Skeletal muscle satellite cell (primary cell): ENCODE measurements at regions not wholly inside any gene's neighbourhood (a gene's known extent, or its start where the extent isn't known, plus 50 kb on each side); places are given as distances from the start of the nearest gene placed in this dataset.

Source experiments
- H3K27me3 ChIP-seq: 2 replicates; pipeline ENCODE4 v1.7.0; 2013; ENCODE audit warnings: low read length; ENCODE audit not compliant: control insufficient read depth, insufficient read depth
- H3K36me3 ChIP-seq: 2 replicates; pipeline ENCODE4 v1.7.0; 2013; ENCODE audit warnings: mild to moderate bottlenecking, control low read depth, low read length; ENCODE audit not compliant: insufficient read depth
- H3K4me1 ChIP-seq: 2 replicates; pipeline ENCODE4 v1.7.0; 2013; ENCODE audit warnings: low read length; ENCODE audit not compliant: control insufficient read depth, insufficient read depth
- H3K4me2 ChIP-seq: 2 replicates; pipeline ENCODE4 v1.7.0; 2013; ENCODE audit warnings: mild to moderate bottlenecking, low read length
- H3K4me3 ChIP-seq: 2 replicates; pipeline ENCODE4 v1.7.0; 2013; ENCODE audit warnings: low read length
- H3K9ac ChIP-seq: 2 replicates; pipeline ENCODE4 v1.7.0; 2013; ENCODE audit warnings: mild to moderate bottlenecking, low read depth, low read length, moderate library complexity
- H3K9me3 ChIP-seq: replicated peaks from 2 replicates; pipeline ENCODE4 v1.7.0; 2013; ENCODE audit warnings: mild to moderate bottlenecking, control low read depth, low read length

- no peak overlapping the region for H3K4me3 ChIP-seq
Measured at GRCh38 chr4:188911707-188912106, 772.5 kb downstream of the TRIML1 start.

GRCh38 chr4:188915175-188915574, 775.9 kb downstream of the TRIML1 start:
- Histone ChIP-seq H3K4me1 (no peaks in the 10 kb centered on the region), H3K4me2 (no peak overlapping the region), H3K36me3 (no peaks in the 10 kb centered on the region), H3K9ac (no peak overlapping the region), H3K4me3 (no peak overlapping the region), H3K27me3 (no peaks in the 10 kb centered on the region), H3K9me3 (no peaks in the 10 kb centered on the region)

More at GRCh38 chr4:188911707-188912106, 772.5 kb downstream of the TRIML1 start:
- H3K27me3 ChIP-seq, result no peaks in the 10 kb centered on the region
- no peaks in the 10 kb centered on the region for H3K36me3 ChIP-seq
- no peaks in the 10 kb centered on the region for H3K9me3 ChIP-seq
- no peak overlapping the region for H3K4me2 ChIP-seq
- H3K9ac ChIP-seq, result no peak overlapping the region
- no peaks in the 10 kb centered on the region for H3K4me1 ChIP-seq

- no peaks in the 10 kb centered on the region for H3K9me3 ChIP-seq
Measured at GRCh38 chr4:188918787-188919186, 779.5 kb downstream of the TRIML1 start.

GRCh38 chr4:188930822-188931221, 791.6 kb downstream of the TRIML1 start:
- H3K9ac ChIP-seq, result no peak overlapping the region
- H3K36me3 ChIP-seq, result no peaks in the 10 kb centered on the region
- no peak overlapping the region for H3K4me2 ChIP-seq
- H3K27me3 ChIP-seq, result no peaks in the 10 kb centered on the region
- no peak overlapping the region for H3K4me3 ChIP-seq
- no peaks in the 10 kb centered on the region for H3K9me3 ChIP-seq
- H3K4me1 ChIP-seq, result peaks cover 18% of the 10 kb centered on the region

More at GRCh38 chr4:188918787-188919186, 779.5 kb downstream of the TRIML1 start:
- H3K27me3 ChIP-seq, result no peaks in the 10 kb centered on the region
- no peak overlapping the region for H3K9ac ChIP-seq
- no peak overlapping the region for H3K4me3 ChIP-seq
- no peaks in the 10 kb centered on the region for H3K36me3 ChIP-seq
- H3K4me2 ChIP-seq, result no peak overlapping the region
- H3K4me1 ChIP-seq, result no peaks in the 10 kb centered on the region

- no peaks in the 10 kb centered on the region for H3K27me3 ChIP-seq
- H3K36me3 ChIP-seq, result no peaks in the 10 kb centered on the region
- peak overlapping the region; percentile 17 for H3K4me2 ChIP-seq
- peak overlapping the region; percentile 24 for H3K9ac ChIP-seq
- H3K9me3 ChIP-seq, result no peaks in the 10 kb centered on the region
- H3K4me3 ChIP-seq, result no peak overlapping the region
- peaks cover 18% of the 10 kb centered on the region for H3K4me1 ChIP-seq
Measured at GRCh38 chr4:188934320-188934962, 795.2 kb downstream of the TRIML1 start.

GRCh38 chr4:188941524-188942119, 802.4 kb downstream of the TRIML1 start:
- peak overlapping the region; percentile 68 for H3K4me2 ChIP-seq
- no peaks in the 10 kb centered on the region for H3K9me3 ChIP-seq
- no peaks in the 10 kb centered on the region for H3K27me3 ChIP-seq
- peak overlapping the region; percentile 63 for H3K9ac ChIP-seq
- H3K36me3 ChIP-seq, result no peaks in the 10 kb centered on the region
- peaks cover 16% of the 10 kb centered on the region for H3K4me1 ChIP-seq
- peak overlapping the region; percentile 18 for H3K4me3 ChIP-seq

GRCh38 chr4:188942606-188943005, 803.4 kb downstream of the TRIML1 start:
- H3K4me1 ChIP-seq, result peaks cover 16% of the 10 kb centered on the region
- H3K9ac ChIP-seq, result peak overlapping the region; percentile 63
- H3K9me3 ChIP-seq, result no peaks in the 10 kb centered on the region
- H3K4me3 ChIP-seq, result no peak overlapping the region
- no peaks in the 10 kb centered on the region for H3K36me3 ChIP-seq
- no peak overlapping the region for H3K4me2 ChIP-seq
- no peaks in the 10 kb centered on the region for H3K27me3 ChIP-seq

- no peaks in the 10 kb centered on the region for H3K36me3 ChIP-seq
- H3K4me3 ChIP-seq, result no peak overlapping the region
- no peaks in the 10 kb centered on the region for H3K4me1 ChIP-seq
- H3K9ac ChIP-seq, result no peak overlapping the region
- H3K9me3 ChIP-seq, result no peaks in the 10 kb centered on the region
- no peak overlapping the region for H3K4me2 ChIP-seq
- no peaks in the 10 kb centered on the region for H3K27me3 ChIP-seq
Measured at GRCh38 chr4:188949596-188949995, 810.4 kb downstream of the TRIML1 start.

- Histone ChIP-seq H3K9me3 (no peaks in the 10 kb centered on the region), H3K9ac (no peak overlapping the region), H3K36me3 (no peaks in the 10 kb centered on the region), H3K4me1 (peaks cover 4% of the 10 kb centered on the region), H3K27me3 (no peaks in the 10 kb centered on the region), H3K4me3 (no peak overlapping the region), H3K4me2 (no peak overlapping the region)
Measured at GRCh38 chr4:188955066-188955465, 815.8 kb downstream of the TRIML1 start.

- Histone ChIP-seq H3K36me3 (no peaks in the 10 kb centered on the region), H3K4me3 (no peak overlapping the region), H3K27me3 (no peaks in the 10 kb centered on the region), H3K4me1 (peaks cover 16% of the 10 kb centered on the region), H3K9me3 (no peaks in the 10 kb centered on the region), H3K9ac (no peak overlapping the region), H3K4me2 (no peak overlapping the region)
Measured at GRCh38 chr4:188956566-188956965, 817.3 kb downstream of the TRIML1 start.

GRCh38 chr4:188958346-188958745, 819.1 kb downstream of the TRIML1 start:
- H3K27me3 ChIP-seq, result no peaks in the 10 kb centered on the region
- no peak overlapping the region for H3K4me3 ChIP-seq
- peaks cover 16% of the 10 kb centered on the region for H3K4me1 ChIP-seq
- no peaks in the 10 kb centered on the region for H3K9me3 ChIP-seq
- no peaks in the 10 kb centered on the region for H3K36me3 ChIP-seq
- H3K4me2 ChIP-seq, result no peak overlapping the region
- no peak overlapping the region for H3K9ac ChIP-seq

GRCh38 chr4:188959424-188959823, 820.2 kb downstream of the TRIML1 start:
- H3K36me3 ChIP-seq, result no peaks in the 10 kb centered on the region
- H3K9me3 ChIP-seq, result no peaks in the 10 kb centered on the region
- peaks cover 16% of the 10 kb centered on the region for H3K4me1 ChIP-seq
- H3K27me3 ChIP-seq, result no peaks in the 10 kb centered on the region
- no peak overlapping the region for H3K4me3 ChIP-seq
- H3K9ac ChIP-seq, result no peak overlapping the region
- H3K4me2 ChIP-seq, result no peak overlapping the region
